K562 (cell line): ENCODE measurements at regions not wholly inside any gene's neighbourhood (a gene's known extent, or its start where the extent isn't known, plus 50 kb on each side); places are given as distances from the start of the nearest gene placed in this dataset.
A peak's percentile ranks its signal among the peaks of the same experiment; 100 is the strongest.

ENCODE experiments used
- ARID1B ChIP-seq: fragments of 450-650 bp; IDR thresholded peaks from 2 replicates; pipeline ENCODE4 v1.6.1; 2016; ENCODE audit warnings: antibody characterized with exemption, mild to moderate bottlenecking, inconsistent platforms
- ATF2 ChIP-seq: sonication (generic); formaldehyde crosslinking; IDR thresholded peaks from 2 replicates; pipeline ENCODE4 v1.8.1; 2022; ENCODE audit warnings: missing genetic modification reagents
- CBX1 ChIP-seq: sonication (generic); IDR thresholded peaks from 2 replicates; pipeline ENCODE4 v1.6.1; 2016; ENCODE audit warnings: antibody characterized with exemption, low read depth, mild to moderate bottlenecking
- ELF4 ChIP-seq: fragments of 450-650 bp; formaldehyde crosslinking; IDR thresholded peaks from 2 replicates; pipeline ENCODE4 v1.4.0; 2022; ENCODE audit warnings: missing genetic modification characterization
- MCM3 ChIP-seq: fragments of 450-650 bp; IDR thresholded peaks from 2 replicates; pipeline ENCODE4 v1.6.1; 2016
- PRDM10 ChIP-seq: fragments of 450-650 bp; IDR thresholded peaks from 2 replicates; pipeline ENCODE4 v1.6.1; 2018; ENCODE audit not compliant: partially characterized antibody
- ZBTB7A ChIP-seq: IDR thresholded peaks from 2 replicates; pipeline ENCODE4 v1.6.1; 2011; ENCODE audit warnings: low read depth, mild to moderate bottlenecking, low read length, moderate library complexity, borderline replicate concordance; ENCODE audit not compliant: control insufficient read depth
- ZFP91 ChIP-seq: sonication (generic); formaldehyde crosslinking; IDR thresholded peaks from 2 replicates; pipeline ENCODE4 v1.8.0; 2022; ENCODE audit warnings: mild to moderate bottlenecking, missing genetic modification reagents
- ZNF174 ChIP-seq: fragments of 250-450 bp; sonication (Bioruptor Pico); IDR thresholded peaks from 2 replicates; pipeline ENCODE4 v1.4.0; 2020; ENCODE audit warnings: mild to moderate bottlenecking
- ZNF609 ChIP-seq: sonication (generic); formaldehyde crosslinking; IDR thresholded peaks from 2 replicates; pipeline ENCODE4 v1.8.1; 2023; ENCODE audit warnings: missing genetic modification reagents, mild to moderate bottlenecking, borderline replicate concordance
- TF ChIP-seq, protein P1 (sequence below): sonication (generic); formaldehyde crosslinking; IDR thresholded peaks from 2 replicates; pipeline ENCODE4 v1.8.0; 2023; ENCODE audit warnings: mild to moderate bottlenecking, missing genetic modification reagents

- TF ChIP-seq PRDM10: peak; percentile 14
- no peak for TF ChIP-seq CBX1
- TF ChIP-seq ATF2: no peak
- TF ChIP-seq, protein P1, sequence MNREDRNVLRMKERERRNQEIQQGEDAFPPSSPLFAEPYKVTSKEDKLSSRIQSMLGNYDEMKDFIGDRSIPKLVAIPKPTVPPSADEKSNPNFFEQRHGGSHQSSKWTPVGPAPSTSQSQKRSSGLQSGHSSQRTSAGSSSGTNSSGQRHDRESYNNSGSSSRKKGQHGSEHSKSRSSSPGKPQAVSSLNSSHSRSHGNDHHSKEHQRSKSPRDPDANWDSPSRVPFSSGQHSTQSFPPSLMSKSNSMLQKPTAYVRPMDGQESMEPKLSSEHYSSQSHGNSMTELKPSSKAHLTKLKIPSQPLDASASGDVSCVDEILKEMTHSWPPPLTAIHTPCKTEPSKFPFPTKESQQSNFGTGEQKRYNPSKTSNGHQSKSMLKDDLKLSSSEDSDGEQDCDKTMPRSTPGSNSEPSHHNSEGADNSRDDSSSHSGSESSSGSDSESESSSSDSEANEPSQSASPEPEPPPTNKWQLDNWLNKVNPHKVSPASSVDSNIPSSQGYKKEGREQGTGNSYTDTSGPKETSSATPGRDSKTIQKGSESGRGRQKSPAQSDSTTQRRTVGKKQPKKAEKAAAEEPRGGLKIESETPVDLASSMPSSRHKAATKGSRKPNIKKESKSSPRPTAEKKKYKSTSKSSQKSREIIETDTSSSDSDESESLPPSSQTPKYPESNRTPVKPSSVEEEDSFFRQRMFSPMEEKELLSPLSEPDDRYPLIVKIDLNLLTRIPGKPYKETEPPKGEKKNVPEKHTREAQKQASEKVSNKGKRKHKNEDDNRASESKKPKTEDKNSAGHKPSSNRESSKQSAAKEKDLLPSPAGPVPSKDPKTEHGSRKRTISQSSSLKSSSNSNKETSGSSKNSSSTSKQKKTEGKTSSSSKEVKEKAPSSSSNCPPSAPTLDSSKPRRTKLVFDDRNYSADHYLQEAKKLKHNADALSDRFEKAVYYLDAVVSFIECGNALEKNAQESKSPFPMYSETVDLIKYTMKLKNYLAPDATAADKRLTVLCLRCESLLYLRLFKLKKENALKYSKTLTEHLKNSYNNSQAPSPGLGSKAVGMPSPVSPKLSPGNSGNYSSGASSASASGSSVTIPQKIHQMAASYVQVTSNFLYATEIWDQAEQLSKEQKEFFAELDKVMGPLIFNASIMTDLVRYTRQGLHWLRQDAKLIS (CRISPR knock-in tag): no peak
- TF ChIP-seq ARID1B: 0 out of 2 replicates have a peak, but pooled peaks have one; percentile 6
- TF ChIP-seq ZFP91 (CRISPR knock-in tag): no peak
- no peak for TF ChIP-seq ZNF174 (CRISPR knock-in tag)
- TF ChIP-seq ELF4 (CRISPR knock-in tag): no peak
- peak; percentile 65; the same call in 1 of the 2 replicates for TF ChIP-seq ZBTB7A
- no peak for TF ChIP-seq ZNF609 (CRISPR knock-in tag)
- no peak for TF ChIP-seq MCM3
Observed at GRCh38 chr16:85461022-85461813, 151.9 kb upstream of the GSE1 start (continued).
